Suppressor macrophage (primary cell): ENCODE measurements at regions not wholly inside any gene's neighbourhood (a gene's known extent, or its start where the extent isn't known, plus 50 kb on each side); places are given as distances from the start of the nearest gene placed in this dataset.
"Not testable (repeated sequence)": the region's sequence is repeated elsewhere in the genome, so short reads cannot be mapped to it uniquely, and the experiment has no call there.

Experiments used
- DNase-seq, 4 experiments: peaks; one replicate each; pipeline ENCODE4 v3.0.0-alpha.2; 2020 to 2022

DNA sequence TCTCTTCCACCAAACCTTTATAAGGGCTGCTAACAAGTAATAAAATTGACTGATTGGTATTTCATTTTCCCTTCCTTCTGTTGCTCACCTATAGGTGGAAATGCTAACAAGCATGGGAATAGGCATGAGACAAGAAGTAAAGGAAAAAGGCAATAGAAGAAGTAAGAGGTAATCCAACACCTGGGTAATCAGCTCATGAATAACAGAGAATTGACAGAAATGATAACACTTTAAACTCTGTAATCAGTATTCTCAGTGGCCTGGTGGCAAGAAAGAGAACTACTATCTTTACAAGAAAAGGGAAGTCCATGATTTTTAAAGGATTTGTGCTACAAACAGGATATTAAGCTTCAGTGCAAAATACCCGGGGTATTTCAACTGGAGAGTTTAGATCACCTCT, 737.8 kb downstream of the RERGL start:
- no peak for DNase-seq

DNA sequence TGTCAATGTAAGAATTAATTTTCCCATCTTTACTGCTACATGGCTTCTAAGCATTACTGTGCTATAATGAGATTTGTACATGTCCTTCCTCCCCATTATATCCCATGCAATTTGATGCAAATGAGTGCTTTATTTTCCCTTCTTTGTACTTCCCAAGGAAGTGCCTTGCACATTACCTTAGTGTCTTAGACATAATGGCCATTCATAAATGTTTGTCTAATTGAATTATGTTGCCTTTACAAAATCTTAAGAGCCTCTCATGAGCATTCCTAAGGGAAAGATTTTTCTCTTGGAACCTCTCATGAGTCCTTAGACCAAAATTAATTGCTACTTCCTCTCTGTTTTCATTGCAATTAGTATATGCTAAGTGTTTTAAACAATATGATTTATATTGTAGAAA, 741.7 kb downstream of the RERGL start:
- DNase-seq = no peak

DNA sequence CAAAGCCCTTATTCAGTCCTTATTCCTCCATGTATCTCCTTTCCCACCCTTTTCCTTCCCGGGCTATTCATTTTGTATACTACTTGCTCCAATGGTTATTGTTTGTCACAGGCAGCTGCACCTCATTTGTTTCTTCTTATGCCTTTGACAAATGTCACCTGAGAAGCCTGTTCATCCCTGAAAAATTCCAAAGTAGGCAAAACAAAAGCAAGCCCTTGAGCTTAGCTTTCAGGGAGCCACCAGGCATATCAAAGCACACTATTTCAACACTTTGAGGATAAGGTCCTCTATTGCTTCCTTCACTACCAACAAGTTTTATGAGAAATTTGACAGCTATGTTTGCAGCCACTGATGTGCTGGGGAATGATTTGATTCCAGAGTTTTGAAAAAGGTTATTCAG, 738.7 kb upstream of the LMO3 start:
- no peak for DNase-seq

- no peak for DNase-seq
Measured at GRCh38 chr12:17342381-17342961, 736.5 kb upstream of the LMO3 start.

GRCh38 chr12:17335487-17335886, 729.5 kb upstream of the LMO3 start:
- no peak for DNase-seq

DNA sequence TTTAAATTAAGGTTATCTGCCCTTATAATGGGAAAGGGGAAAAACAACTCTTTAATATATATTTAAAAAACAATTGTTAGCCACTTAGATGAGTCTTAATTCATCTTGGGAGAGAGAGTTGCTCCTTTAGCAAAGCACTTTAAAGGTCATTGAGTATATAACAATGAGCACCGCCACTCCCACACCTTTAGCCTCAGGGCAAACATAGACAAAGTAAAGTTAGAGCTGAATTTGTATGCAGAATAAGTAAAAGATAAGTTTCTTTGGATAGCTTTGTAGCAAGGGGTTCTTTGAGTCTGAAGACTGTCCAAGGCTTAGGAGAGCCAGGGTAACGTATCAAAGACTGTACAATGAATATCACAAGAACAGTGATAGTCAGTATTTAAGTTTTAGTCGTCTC, 728.8 kb upstream of the LMO3 start:
- no peak for DNase-seq

DNA sequence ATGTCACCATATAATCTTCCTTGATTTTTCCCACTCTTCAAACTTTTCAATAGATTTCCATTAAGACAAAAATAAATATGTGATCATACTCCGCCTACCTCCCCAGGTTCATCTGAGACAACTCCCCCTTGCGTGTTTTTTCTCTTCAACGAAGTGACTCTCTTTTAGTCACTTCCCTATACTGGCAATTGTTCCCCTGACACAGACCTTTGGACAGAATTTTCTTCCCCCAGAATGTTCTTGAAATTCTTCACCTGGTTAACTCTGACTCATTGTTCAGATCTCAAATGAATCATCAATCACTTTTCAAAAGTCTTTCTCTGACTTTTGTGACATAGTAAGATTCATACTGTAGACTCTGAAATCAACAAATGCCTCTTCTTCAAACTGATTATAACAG, 727.3 kb upstream of the LMO3 start:
- DNase-seq = no peak

DNA sequence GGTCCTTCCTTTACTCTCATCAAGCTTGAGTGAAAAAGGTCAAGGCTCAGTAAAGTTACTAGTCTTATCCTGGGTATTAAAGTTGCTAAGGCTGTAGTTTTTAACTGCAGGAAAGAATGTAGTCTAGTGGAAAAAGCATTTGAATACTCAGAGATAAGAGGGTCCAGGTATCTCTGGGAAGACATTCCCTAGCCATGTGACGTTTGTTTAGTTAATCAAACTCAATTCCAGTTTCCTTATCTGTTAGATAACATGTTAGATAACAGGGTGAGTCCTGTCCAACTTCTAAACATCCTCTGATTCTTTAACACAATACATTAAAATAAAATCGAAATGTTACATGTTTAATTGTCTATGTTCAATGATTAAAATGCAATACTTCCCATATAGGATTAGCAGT, 720.7 kb upstream of the LMO3 start:
- no peak for DNase-seq

DNA sequence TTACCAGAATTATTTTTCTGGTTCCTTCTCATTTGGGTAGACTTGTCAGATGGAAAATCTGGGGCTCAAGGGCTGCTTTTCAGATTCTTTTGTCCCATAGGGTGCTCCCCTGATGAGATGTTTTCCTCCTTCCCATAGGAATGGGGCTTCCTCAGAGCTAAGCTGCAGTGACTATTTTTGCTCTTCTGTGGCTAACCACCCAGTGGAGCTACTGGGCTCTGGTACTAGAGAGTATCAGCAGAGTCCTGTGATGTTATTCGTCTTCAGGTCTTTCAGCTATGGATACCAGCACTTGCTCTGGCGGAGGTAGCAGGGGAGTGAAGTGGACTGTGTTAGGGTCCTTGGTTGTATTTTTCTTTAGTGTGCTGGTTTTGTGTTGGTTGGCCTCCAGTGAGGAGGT, 716.1 kb upstream of the LMO3 start:
- DNase-seq = no peak

- no peak for DNase-seq
Measured at GRCh38 chr12:17304503-17305347, 698.8 kb upstream of the LMO3 start.

GRCh38 chr12:17302001-17302400, 696.0 kb upstream of the LMO3 start:
- DNase-seq = no peak

DNA sequence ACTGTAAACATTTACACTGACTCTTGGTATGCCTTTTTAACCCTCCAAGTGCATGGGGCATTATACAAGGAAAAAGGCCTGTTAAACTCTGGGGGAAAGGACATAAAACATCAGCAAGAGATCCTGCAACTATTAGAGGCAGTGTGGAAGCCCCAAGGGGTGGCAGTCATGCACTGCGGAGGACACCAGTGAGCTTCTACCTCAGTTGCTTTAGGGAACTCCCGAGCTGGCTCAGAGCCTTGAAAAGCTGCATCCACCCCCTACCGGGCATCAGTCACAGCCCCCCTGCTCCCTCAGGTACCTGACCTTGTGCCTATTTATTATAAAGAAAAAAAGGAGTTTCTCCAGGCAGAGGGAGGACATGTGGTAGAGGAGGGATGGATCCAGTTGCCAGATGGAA, 695.6 kb upstream of the LMO3 start:
- no peak for DNase-seq

DNA sequence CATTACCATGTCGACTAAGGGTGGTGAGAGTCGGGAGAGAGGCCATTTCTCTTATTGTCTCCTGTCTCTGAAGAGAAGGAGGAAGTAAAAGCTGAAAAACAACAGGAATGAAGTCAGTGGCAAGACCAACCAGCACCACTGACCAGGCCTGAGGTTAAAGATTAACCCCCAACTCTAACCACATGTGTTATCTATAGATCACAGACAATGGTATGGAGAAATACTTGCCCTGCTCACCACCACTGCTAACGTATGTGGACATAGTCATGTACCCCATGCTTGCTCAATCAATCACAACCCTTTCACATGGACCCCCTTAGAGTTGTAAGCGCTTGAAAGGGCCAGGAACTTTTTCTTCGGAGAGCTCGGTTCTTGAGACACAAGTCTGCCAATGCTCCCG, 690.9 kb upstream of the LMO3 start:
- no peak for DNase-seq

GRCh38 chr12:17286874-17287273, 680.9 kb upstream of the LMO3 start:
- no peak for DNase-seq

- no peak for DNase-seq
Measured at GRCh38 chr12:17284873-17285272, 678.9 kb upstream of the LMO3 start.

DNA sequence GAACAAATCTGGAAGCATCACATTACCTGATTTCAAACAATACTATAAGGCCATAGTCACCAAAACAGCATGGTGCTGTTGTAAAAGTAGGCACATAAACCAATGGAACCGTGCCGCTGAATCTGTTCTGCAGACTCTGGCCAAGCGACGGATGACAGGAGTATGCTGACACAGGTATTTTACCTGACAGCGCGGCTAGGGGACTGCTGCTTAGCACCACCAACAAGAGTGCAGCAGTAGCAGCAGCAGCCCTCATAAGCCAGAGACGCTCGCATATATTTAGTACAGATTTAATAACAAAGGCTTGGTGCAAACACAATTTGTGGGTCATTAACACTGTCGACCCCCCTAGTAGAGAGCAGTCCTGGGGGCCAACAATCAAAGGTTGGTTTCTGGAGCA, 677.6 kb upstream of the LMO3 start:
- no peak for DNase-seq

- DNase-seq = not testable (repeated sequence)
Measured at GRCh38 chr12:17282169-17282568, 676.2 kb upstream of the LMO3 start.

DNA sequence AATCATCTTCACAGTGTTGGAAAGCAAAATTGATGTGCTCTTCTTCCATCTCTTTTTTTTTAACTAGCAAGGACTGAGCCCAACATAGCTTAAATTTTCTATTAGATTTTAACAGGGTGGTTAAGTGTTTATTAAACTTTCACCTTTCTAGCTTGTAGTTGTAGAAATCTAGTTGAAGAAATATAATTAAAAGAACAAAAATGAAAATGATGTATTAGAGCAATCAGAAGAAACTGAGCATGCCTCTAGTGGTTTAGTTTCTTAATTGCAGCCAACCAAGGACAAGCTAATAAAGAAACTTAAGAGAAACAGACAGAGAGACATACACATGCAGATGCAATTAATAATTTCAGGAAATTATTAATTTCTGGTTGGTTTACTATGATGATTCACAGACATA, 673.0 kb upstream of the LMO3 start:
- no peak for DNase-seq

GRCh38 chr12:17276196-17276595, 670.2 kb upstream of the LMO3 start:
- no peak for DNase-seq

GRCh38 chr12:17266856-17267255, 660.9 kb upstream of the LMO3 start:
- DNase-seq = no peak

DNA sequence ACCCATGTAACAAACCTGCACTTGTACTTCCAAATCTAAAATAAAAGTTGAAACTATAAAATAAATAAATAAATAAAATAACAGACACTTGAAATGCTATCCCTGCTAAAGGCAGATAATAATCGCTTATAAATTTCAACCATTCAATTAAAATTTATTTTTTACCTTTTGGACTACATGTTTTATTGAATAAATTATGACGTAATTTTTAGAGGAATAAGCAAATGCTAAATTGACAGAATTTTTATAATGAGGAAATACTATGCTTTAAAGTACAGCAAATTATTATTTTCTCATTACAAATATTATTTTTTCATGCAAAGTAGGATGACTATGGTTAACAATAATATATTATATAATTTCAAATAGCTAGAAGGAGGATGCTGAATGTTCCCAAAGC, 658.6 kb upstream of the LMO3 start:
- DNase-seq = no peak

GRCh38 chr12:17239874-17240273, 633.9 kb upstream of the LMO3 start:
- no peak for DNase-seq

DNA sequence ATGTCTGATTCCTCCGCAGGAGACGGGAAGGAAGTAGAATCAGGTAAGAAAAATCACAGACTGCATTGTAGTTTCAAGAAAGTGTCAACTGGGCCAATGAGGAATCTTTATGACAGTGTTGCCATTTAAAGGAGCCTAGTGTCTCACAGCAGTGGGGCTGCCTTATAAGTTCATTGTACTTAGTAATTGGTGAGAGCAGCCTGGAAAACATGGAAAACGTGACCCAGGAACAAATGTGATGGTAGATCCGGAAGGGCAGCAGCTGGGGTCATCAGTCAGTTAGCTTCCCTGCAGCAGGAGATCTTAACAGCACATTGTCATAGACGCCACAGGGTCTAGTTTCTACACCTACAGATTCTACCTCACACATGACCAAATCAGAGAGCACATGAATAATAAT, 630.0 kb upstream of the LMO3 start:
- no peak for DNase-seq

- no peak for DNase-seq
Measured at GRCh38 chr12:17215759-17216570, 610.0 kb upstream of the LMO3 start.
